ENCODE measurements at regions not wholly inside any gene's neighbourhood (a gene's known extent, or its start where the extent isn't known, plus 50 kb on each side); places are given as distances from the start of the nearest gene placed in this dataset.
"Not testable (repeated sequence)": the region's sequence is repeated elsewhere in the genome, so short reads cannot be mapped to it uniquely, and the experiment has no call there.

DNA sequence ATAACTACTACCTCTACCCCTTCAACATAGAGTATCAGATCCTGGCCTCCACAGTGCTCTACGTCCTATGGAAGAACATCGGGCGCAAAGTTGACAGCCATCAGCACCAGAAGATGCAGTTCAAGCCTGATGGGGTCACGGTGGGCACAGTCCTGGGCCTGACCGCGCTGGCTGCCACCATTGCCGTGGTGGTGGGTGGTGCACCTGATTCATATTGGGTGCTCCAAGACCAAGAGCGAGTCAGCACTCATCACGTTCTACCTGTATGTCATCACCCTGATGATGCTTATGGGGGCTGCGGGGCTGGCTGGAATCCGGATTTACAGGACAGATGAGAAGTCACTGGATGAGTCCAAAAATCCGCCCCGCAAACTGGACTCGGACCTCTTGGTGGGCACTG, 846.4 kb downstream of the RPIA start:
- H3K27ac ChIP-seq (ENCODE audit: low read length) = not testable (repeated sequence)
- WGBS (ENCODE audit: insufficient coverage, low lambda C conversion rate) = no CpG with 5 or more reads among the region's 14 CpGs

DNA sequence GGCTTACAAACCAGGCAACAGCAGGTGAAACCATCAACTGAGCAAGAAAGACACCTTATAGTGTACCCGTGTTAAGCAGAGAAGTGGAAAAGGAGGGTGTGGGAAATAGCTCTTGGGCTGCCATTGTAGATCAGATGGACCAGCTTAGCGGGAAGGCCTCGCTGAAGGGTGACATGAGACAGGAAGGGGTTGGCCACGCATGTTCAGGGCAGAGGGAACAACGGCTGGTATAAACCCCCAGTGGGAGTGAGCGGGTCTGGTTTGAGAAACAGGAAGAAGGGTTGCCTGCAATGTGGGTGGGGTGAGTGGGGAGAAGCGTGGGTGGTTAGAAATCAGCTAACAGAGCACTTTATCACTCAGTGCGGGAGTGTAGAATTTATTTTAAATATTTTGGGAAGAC, 852.6 kb downstream of the RPIA start:
- H3K4me1 ChIP-seq (ENCODE audit: control insufficient read depth, insufficient read depth, low read length); H3K27me3 ChIP-seq (ENCODE audit: control insufficient read depth, insufficient read depth, low read length); H3K27ac ChIP-seq (ENCODE audit: low read length); H3K36me3 ChIP-seq (ENCODE audit: control insufficient read depth, insufficient read depth, low read length); H3K9me3 ChIP-seq (ENCODE audit: control insufficient read depth, low read depth, low read length); DNase-seq; H3K4me3 ChIP-seq (ENCODE audit: low read length): not testable (repeated sequence)
- no CpG with 5 or more reads among the region's 8 CpGs for WGBS (ENCODE audit: insufficient coverage, low lambda C conversion rate)

More for the DNA sequence above, 846.4 kb downstream of the RPIA start:
- H3K9me3 ChIP-seq (ENCODE audit: control insufficient read depth, low read depth, low read length); H3K4me1 ChIP-seq (ENCODE audit: control insufficient read depth, insufficient read depth, low read length); H3K4me3 ChIP-seq (ENCODE audit: low read length); DNase-seq; H3K27me3 ChIP-seq (ENCODE audit: control insufficient read depth, insufficient read depth, low read length); H3K36me3 ChIP-seq (ENCODE audit: control insufficient read depth, insufficient read depth, low read length): not testable (repeated sequence)

DNA sequence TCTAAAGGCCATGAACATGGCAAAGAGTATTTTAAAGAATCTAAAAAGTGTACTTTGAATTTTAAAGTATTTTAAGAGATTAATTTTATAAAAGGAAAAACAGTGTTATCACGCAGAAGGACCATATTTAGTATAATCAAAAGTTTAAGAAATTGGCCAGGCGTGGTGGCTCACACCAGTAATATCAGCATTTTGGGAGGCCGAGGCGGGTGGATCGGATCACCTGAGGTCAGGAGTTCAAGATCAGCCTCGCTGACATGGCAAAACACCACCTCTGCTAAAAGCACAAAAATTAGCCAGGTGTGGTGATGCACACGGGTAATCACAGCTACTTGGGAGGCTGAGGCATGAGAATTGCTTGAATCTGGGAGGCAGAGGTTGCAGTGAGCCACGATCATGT, 887.7 kb downstream of the RPIA start:
- not testable (repeated sequence) for H3K27me3 ChIP-seq (ENCODE audit: control insufficient read depth, insufficient read depth, low read length); H3K4me1 ChIP-seq (ENCODE audit: control insufficient read depth, insufficient read depth, low read length); H3K36me3 ChIP-seq (ENCODE audit: control insufficient read depth, insufficient read depth, low read length); H3K27ac ChIP-seq (ENCODE audit: low read length); H3K4me3 ChIP-seq (ENCODE audit: low read length); DNase-seq; H3K9me3 ChIP-seq (ENCODE audit: control insufficient read depth, low read depth, low read length)
- no CpG with 5 or more reads among the region's 8 CpGs for WGBS (ENCODE audit: insufficient coverage, low lambda C conversion rate)

DNA sequence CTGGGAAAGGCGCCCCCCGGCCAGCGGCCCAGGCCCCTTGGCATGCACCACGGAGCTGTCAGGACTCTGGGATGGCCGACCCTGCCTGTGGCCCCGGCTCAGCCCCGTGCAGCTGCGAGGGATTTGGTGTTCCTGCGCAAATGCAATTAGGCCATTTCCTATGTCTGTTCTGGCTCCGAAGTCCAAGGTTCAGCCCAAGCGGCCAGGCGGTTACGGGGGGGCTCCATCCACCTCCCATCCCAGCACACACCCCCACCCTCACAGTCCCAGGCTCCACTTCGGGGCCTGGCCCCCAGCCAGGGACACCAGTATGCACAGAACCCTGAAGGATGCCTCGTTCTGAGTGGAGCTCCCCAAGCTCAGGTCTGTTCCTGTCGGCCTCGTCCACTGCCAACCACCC, 891.3 kb downstream of the RPIA start:
- H3K9me3 ChIP-seq (ENCODE audit: control insufficient read depth, low read depth, low read length); H3K4me3 ChIP-seq (ENCODE audit: low read length); H3K27me3 ChIP-seq (ENCODE audit: control insufficient read depth, insufficient read depth, low read length); H3K27ac ChIP-seq (ENCODE audit: low read length); H3K36me3 ChIP-seq (ENCODE audit: control insufficient read depth, insufficient read depth, low read length); H3K4me1 ChIP-seq (ENCODE audit: control insufficient read depth, insufficient read depth, low read length): not testable (repeated sequence)
- DNase-seq = peak; percentile 38 to 70
- no CpG with 5 or more reads among the region's 17 CpGs for WGBS (ENCODE audit: insufficient coverage, low lambda C conversion rate)

DNA sequence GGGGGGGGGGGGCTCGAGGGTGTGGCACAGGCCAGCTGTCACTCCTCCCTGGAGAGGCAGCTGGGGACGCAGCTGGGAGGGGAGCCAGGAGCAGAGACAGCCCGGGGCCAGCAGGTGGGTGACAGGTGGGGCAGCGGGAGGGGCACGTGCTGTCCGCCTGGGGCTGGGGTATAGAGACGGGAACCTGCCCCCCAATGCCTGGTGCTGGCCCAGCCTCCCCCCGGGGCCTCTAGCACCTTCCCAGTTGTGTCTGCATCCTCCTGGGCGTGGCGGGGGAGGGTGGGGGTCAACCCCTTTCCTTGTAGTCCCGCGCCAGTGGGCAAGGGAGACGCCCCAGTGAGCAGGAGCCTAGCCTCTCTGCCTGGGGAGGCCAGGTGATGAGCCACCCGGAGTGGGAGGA, 892.6 kb downstream of the RPIA start:
- DNase-seq = peak; percentile 7 to 20
- WGBS (ENCODE audit: insufficient coverage, low lambda C conversion rate) = no CpG with 5 or more reads among the region's 14 CpGs
- not testable (repeated sequence) for H3K36me3 ChIP-seq (ENCODE audit: control insufficient read depth, insufficient read depth, low read length); H3K4me3 ChIP-seq (ENCODE audit: low read length); H3K27me3 ChIP-seq (ENCODE audit: control insufficient read depth, insufficient read depth, low read length); H3K27ac ChIP-seq (ENCODE audit: low read length); H3K4me1 ChIP-seq (ENCODE audit: control insufficient read depth, insufficient read depth, low read length); H3K9me3 ChIP-seq (ENCODE audit: control insufficient read depth, low read depth, low read length)

DNA sequence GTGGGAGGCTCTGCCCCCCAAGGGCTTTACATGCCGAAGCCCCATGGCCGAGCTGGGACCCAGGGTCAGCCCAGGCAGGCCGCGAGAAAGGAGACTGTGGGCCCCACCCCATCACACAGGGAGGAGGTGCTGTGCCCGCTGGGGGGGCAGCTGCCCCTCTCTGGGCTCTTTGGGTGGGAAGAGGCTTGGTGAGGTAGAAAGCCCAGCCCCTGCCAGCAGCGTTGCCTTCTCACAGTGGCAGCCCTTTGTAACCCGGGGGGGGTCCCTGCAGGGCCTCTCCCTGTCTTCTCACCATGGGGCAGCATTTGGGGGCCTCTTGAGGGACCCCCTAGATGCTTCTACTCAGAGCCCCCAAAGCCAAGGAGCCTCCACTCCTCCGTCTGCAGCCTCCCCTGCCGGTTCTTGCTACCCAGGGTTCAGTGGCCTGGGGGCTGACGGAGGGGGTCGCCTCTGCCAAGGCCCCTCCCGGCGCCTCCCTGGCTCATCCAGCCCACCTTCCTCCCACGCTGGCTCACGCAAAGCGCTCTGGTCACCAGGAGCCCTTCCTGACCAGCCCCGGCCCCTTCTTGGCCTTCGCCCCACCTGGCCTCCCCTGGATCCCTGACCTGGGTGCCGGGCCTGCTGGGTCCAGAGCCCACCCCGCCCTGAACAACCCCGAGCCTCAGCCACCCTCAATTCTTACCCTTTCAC, 893.5 kb downstream of the RPIA start:
- DNase-seq = not testable (repeated sequence)

DNA sequence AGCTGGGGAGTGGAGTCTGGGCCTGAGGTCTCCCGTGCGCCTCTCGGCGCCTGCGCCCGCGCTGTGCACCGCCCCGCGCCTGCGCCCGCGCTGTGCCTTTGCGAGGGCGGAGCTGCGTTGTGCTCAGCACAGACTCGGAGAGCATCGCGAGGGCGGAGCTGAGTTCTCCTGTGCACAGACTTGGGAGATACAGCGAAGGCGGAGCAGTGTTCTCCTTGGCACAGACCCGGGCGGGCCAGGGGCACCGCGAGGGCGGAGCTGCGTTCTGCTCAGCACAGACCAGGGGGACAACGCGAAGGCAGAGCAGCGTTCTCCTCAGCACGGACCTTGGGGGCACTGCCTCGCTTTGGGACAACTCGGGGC, 894.1 kb downstream of the RPIA start:
- H3K27ac ChIP-seq (ENCODE audit: low read length); H3K36me3 ChIP-seq (ENCODE audit: control insufficient read depth, insufficient read depth, low read length); H3K27me3 ChIP-seq (ENCODE audit: control insufficient read depth, insufficient read depth, low read length); H3K9me3 ChIP-seq (ENCODE audit: control insufficient read depth, low read depth, low read length); H3K4me1 ChIP-seq (ENCODE audit: control insufficient read depth, insufficient read depth, low read length): not testable (repeated sequence)
- no CpG with 5 or more reads among the region's 34 CpGs for WGBS (ENCODE audit: insufficient coverage, low lambda C conversion rate)
- peak; percentile 41 to 63 for DNase-seq
- peak overlapping the region; percentile 41 for H3K4me3 ChIP-seq (ENCODE audit: low read length)

More for the DNA sequence above, 893.5 kb downstream of the RPIA start:
- not testable (repeated sequence) for H3K27ac ChIP-seq (ENCODE audit: low read length); H3K9me3 ChIP-seq (ENCODE audit: control insufficient read depth, low read depth, low read length); H3K36me3 ChIP-seq (ENCODE audit: control insufficient read depth, insufficient read depth, low read length); H3K27me3 ChIP-seq (ENCODE audit: control insufficient read depth, insufficient read depth, low read length); H3K4me1 ChIP-seq (ENCODE audit: control insufficient read depth, insufficient read depth, low read length)
- peak overlapping the region; percentile 11 for H3K4me3 ChIP-seq (ENCODE audit: low read length)
- WGBS (ENCODE audit: insufficient coverage, low lambda C conversion rate) = no CpG with 5 or more reads among the region's 21 CpGs

DNA sequence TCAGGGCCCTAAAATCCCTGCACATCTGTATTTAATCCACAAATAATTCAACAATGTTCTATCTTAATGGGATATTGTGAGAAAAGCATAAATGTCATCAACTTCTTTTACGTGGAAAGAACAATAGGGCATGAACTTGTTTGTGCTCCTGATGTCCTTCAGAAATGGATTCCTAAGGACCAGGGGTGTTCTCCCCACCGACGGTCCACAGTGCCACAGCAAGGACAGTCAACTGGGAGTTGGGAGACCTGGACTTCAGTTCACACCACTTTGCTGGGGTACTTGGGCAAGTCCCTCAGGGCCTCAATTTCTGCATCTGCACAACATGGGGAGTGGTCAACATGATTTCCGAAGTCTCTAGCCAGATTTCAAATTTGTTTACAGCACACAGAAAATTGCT, 908.4 kb downstream of the RPIA start:
- H3K9me3 ChIP-seq (ENCODE audit: control insufficient read depth, low read depth, low read length); H3K27me3 ChIP-seq (ENCODE audit: control insufficient read depth, insufficient read depth, low read length); H3K27ac ChIP-seq (ENCODE audit: low read length); DNase-seq; H3K36me3 ChIP-seq (ENCODE audit: control insufficient read depth, insufficient read depth, low read length); H3K4me1 ChIP-seq (ENCODE audit: control insufficient read depth, insufficient read depth, low read length); H3K4me3 ChIP-seq (ENCODE audit: low read length): not testable (repeated sequence)
- no CpG with 5 or more reads among the region's 4 CpGs for WGBS (ENCODE audit: insufficient coverage, low lambda C conversion rate)

DNA sequence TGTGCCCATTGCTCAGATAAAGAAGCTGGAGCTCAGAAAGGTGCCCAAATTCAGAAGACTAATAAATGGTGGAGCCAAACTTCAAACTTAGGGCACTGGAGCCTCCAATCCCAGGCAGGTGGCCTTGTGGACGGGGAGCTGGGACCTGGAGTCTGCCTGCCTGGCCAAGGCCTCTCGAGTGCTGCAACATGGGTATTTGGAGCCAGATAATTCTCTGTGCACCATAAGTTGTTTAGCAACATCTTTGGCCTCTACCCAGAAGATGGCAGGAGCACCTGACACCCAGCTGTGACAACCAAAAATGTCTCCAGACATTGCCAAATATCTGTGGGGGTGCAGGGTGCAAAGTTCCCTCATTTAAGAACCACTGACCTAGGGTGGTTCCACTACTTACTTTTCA, 915.0 kb downstream of the RPIA start:
- no CpG with 5 or more reads among the region's 2 CpGs for WGBS (ENCODE audit: insufficient coverage, low lambda C conversion rate)
- H3K27ac ChIP-seq (ENCODE audit: low read length); H3K36me3 ChIP-seq (ENCODE audit: control insufficient read depth, insufficient read depth, low read length); H3K4me3 ChIP-seq (ENCODE audit: low read length); H3K4me1 ChIP-seq (ENCODE audit: control insufficient read depth, insufficient read depth, low read length); DNase-seq; H3K27me3 ChIP-seq (ENCODE audit: control insufficient read depth, insufficient read depth, low read length): not testable (repeated sequence)
- peaks cover 10% of the 10 kb centered on the region for H3K9me3 ChIP-seq (ENCODE audit: control insufficient read depth, low read depth, low read length)

DNA sequence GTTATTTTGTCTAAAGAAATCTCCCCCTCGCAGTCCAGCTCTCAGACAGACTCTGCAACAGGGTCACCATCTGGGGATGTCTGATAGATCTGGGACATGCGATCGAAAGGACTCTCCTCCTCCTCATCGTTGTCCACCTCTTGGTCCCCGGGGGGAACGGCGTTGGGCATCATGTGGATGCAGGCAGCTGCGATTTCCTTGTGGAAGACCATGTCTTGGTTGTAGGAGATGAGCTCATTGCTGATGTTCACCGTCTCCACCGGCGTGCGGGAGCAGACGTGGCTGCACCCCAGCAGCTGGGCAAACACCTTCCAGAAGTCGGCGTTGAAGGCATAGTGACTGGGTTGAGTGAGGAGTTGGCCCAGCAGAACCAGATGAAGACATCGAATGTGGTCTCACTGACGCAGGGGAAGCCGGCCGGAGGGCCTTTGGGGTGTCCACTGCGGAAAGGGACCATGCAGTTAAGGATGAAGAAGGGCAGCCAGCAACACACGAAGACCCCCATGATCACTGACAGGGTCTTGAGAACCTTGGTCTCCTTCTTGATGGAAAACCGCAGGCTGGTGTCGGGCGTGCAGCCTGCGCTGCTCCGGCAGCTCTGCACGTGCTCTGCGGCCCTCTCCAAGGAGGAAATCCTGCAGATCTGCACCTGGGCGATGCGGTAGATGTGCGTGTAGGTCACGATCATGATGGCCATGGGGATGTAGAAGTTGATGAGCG, 918.9 kb downstream of the RPIA start:
- peaks cover 13% of the 10 kb centered on the region for H3K9me3 ChIP-seq (ENCODE audit: control insufficient read depth, low read depth, low read length)
- H3K27me3 ChIP-seq (ENCODE audit: control insufficient read depth, insufficient read depth, low read length); H3K4me3 ChIP-seq (ENCODE audit: low read length); H3K4me1 ChIP-seq (ENCODE audit: control insufficient read depth, insufficient read depth, low read length); H3K36me3 ChIP-seq (ENCODE audit: control insufficient read depth, insufficient read depth, low read length); DNase-seq; H3K27ac ChIP-seq (ENCODE audit: low read length): not testable (repeated sequence)
- WGBS (ENCODE audit: insufficient coverage, low lambda C conversion rate) = no CpG with 5 or more reads among the region's 33 CpGs

DNA sequence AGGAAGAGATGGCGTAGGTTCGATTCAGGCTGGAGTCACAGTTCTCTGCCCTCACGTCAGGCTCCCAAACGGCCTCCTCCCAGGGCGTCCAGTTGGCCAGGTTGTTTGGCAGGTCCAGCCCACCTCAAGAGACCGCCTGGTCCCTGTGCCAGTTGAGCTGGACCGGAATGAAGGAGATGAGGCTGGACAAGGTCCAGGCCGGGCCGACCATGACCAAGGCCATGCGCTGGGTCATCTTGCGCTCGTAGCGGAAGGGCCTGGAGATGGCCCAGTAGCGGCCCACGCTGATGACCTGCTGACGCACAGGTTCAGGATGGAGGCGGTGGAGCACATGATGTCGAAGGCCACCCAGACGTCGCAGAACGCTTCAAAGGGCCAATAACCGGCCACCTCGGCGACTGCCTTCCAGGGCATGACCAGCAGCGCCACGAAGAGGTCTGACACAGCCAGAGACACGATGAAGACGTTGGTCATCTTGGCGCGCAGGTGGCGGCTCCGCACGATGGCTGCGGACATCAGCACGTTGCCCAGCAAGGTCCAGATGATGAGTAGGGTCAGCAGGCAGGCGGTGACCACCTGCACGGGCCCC, 919.5 kb downstream of the RPIA start:
- H3K36me3 ChIP-seq (ENCODE audit: control insufficient read depth, insufficient read depth, low read length); DNase-seq; H3K4me1 ChIP-seq (ENCODE audit: control insufficient read depth, insufficient read depth, low read length); H3K4me3 ChIP-seq (ENCODE audit: low read length); H3K27ac ChIP-seq (ENCODE audit: low read length); H3K27me3 ChIP-seq (ENCODE audit: control insufficient read depth, insufficient read depth, low read length): not testable (repeated sequence)
- no CpG with 5 or more reads among the region's 37 CpGs for WGBS (ENCODE audit: insufficient coverage, low lambda C conversion rate)
- H3K9me3 ChIP-seq (ENCODE audit: control insufficient read depth, low read depth, low read length) = peaks cover 13% of the 10 kb centered on the region
